ENCODE measurements at regions not wholly inside any gene's neighbourhood (a gene's known extent, or its start where the extent isn't known, plus 50 kb on each side); places are given as distances from the start of the nearest gene placed in this dataset.

- intact Hi-C loops (cut with DNase I; ENCODE audit: low total_unique reads): no loop called here
- H3K4me1 ChIP-seq: no peaks in the 10 kb centered on the region
- H3K4me3 ChIP-seq: no peak overlapping the region
- H3K27me3 ChIP-seq (replicated peaks in 1 of 7): no peaks in the 10 kb centered on the region
- DNase-seq: no peak
- peaks cover 0 to 11% (median 0%) of the 10 kb centered on the region in 8 donors for H3K9me3 ChIP-seq
- H3K36me3 ChIP-seq: no peaks in the 10 kb centered on the region
- WGBS, 5 donors: 68 to 86% (median 69%) methylated on average over 1 of the region's 1 CpG
- TF ChIP-seq CTCF (IDR thresholded peaks at IDR 0.05 in 8 of 11, conservative IDR thresholded peaks at IDR 0.05 in 3 of 11): no peak
- TF ChIP-seq POLR2A (IDR thresholded peaks at IDR 0.05): no peak
- TF ChIP-seq POLR2AphosphoS5 (IDR thresholded peaks at IDR 0.05): no peak
- no peak overlapping the region for H3K27ac ChIP-seq
Measured at GRCh38 chr5:91884036-91884435, 500.9 kb upstream of the ARRDC3 start.

- Histone ChIP-seq H3K9me3 (peaks cover 0 to 8% (median 0%) of the 10 kb centered on the region in 8 donors), H3K4me1 (no peaks in the 10 kb centered on the region), H3K27me3 (replicated peaks in 1 of 7) (no peaks in the 10 kb centered on the region), H3K27ac (no peak overlapping the region), H3K4me3 (no peak overlapping the region), H3K36me3 (no peaks in the 10 kb centered on the region)
- WGBS, 5 donors: 69 to 80% (median 75%) methylated on average over 9 of the region's 9 CpGs
- TF ChIP-seq CTCF (IDR thresholded peaks at IDR 0.05 in 8 of 11, conservative IDR thresholded peaks at IDR 0.05 in 3 of 11) (no peak), POLR2A (IDR thresholded peaks at IDR 0.05) (no peak), POLR2AphosphoS5 (IDR thresholded peaks at IDR 0.05) (no peak)
- no peak for DNase-seq
- intact Hi-C loops (cut with DNase I; ENCODE audit: low total_unique reads): no loop called here
Measured at GRCh38 chr5:91875196-91875779, 492.2 kb upstream of the ARRDC3 start.

- H3K27me3 ChIP-seq (replicated peaks in 1 of 7): no peaks in the 10 kb centered on the region
- no peaks in the 10 kb centered on the region for H3K4me1 ChIP-seq
- intact Hi-C loops (cut with DNase I; ENCODE audit: low total_unique reads): no loop called here
- no peaks in the 10 kb centered on the region for H3K9me3 ChIP-seq
- H3K27ac ChIP-seq: no peak overlapping the region
- TF ChIP-seq CTCF (IDR thresholded peaks at IDR 0.05 in 8 of 11, conservative IDR thresholded peaks at IDR 0.05 in 3 of 11) (no peak), POLR2AphosphoS5 (IDR thresholded peaks at IDR 0.05) (no peak), POLR2A (IDR thresholded peaks at IDR 0.05) (no peak)
- no peak overlapping the region for H3K4me3 ChIP-seq
- no peak for DNase-seq
- no peaks in the 10 kb centered on the region for H3K36me3 ChIP-seq
Measured at GRCh38 chr5:91867799-91868198, 484.7 kb upstream of the ARRDC3 start.

GRCh38 chr5:91865915-91866314 is 482.8 kb upstream of the ARRDC3 start:
- no peak overlapping the region for H3K27ac ChIP-seq
- DNase-seq: no peak
- H3K9me3 ChIP-seq: peaks cover 0 to 6% (median 0%) of the 10 kb centered on the region in 8 donors
- no peaks in the 10 kb centered on the region for H3K4me1 ChIP-seq
- H3K27me3 ChIP-seq (replicated peaks in 1 of 7): no peaks in the 10 kb centered on the region
- no peaks in the 10 kb centered on the region for H3K36me3 ChIP-seq
- H3K4me3 ChIP-seq: no peak overlapping the region
- intact Hi-C loops (cut with DNase I; ENCODE audit: low total_unique reads): no loop called here
- no peak for TF ChIP-seq POLR2AphosphoS5 (IDR thresholded peaks at IDR 0.05)
- no peak for TF ChIP-seq CTCF (IDR thresholded peaks at IDR 0.05 in 8 of 11, conservative IDR thresholded peaks at IDR 0.05 in 3 of 11)
- TF ChIP-seq POLR2A (IDR thresholded peaks at IDR 0.05): no peak

Measured in spleen (tissue), 11 donors.